ENCODE measurements at regions not wholly inside any gene's neighbourhood (a gene's known extent, or its start where the extent isn't known, plus 50 kb on each side); places are given as distances from the start of the nearest gene placed in this dataset.

DNA sequence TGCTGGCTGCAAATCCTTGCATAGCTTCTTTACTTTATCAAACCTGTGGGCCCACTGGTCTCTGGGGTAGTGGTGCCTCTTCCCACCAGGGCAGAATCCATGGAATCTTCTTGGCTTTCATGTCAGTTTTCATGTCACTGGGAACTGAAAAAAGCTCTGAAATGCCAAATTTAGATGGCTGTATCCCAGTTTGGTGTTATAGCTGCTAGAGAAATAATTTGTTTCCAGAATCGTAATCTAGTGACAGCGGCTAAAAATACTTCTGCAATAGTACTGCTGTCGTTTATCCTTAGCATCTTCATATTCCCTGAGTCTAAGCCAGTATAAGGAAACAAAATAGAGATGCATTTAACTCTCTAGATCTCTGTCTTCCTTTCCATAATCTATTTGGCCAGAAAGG, 983.4 kb upstream of the FAT3 start:
- TF ChIP-seq, protein P1, sequence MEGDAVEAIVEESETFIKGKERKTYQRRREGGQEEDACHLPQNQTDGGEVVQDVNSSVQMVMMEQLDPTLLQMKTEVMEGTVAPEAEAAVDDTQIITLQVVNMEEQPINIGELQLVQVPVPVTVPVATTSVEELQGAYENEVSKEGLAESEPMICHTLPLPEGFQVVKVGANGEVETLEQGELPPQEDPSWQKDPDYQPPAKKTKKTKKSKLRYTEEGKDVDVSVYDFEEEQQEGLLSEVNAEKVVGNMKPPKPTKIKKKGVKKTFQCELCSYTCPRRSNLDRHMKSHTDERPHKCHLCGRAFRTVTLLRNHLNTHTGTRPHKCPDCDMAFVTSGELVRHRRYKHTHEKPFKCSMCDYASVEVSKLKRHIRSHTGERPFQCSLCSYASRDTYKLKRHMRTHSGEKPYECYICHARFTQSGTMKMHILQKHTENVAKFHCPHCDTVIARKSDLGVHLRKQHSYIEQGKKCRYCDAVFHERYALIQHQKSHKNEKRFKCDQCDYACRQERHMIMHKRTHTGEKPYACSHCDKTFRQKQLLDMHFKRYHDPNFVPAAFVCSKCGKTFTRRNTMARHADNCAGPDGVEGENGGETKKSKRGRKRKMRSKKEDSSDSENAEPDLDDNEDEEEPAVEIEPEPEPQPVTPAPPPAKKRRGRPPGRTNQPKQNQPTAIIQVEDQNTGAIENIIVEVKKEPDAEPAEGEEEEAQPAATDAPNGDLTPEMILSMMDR (conservative IDR thresholded peaks at IDR 0.05; ENCODE audit: low read depth, low read length): no peak
- no peak for TF ChIP-seq EZH2 (IDR thresholded peaks at IDR 0.05; ENCODE audit: borderline replicate concordance, low read depth, low read length, poor library complexity, severe bottlenecking)
